PC-3 (cell line): ENCODE measurements at regions not wholly inside any gene's neighbourhood (a gene's known extent, or its start where the extent isn't known, plus 50 kb on each side); places are given as distances from the start of the nearest gene placed in this dataset.

Source experiments
- ATAC-seq: fragments of 200-7000 bp; cut with Tn5 transposase; 2 replicates; pipeline ENCODE4 v1.9.1; 2020; ENCODE audit warnings: mild to moderate bottlenecking, moderate library complexity
- BruUV-seq: library from RNA; stranded (reverse); fragments of 400-500 nt; replicated peaks from 2 replicates; lab custom pipeline; 2021; lab: Mats Ljungman, UMichigan
- CTCF ChIA-PET: fragments of 300-600 bp; sonication (Branson Sonifier 250); formaldehyde crosslinking; loops from one replicate; lab custom pipeline; 2022; ENCODE audit warnings: antibody characterized with exemption; lab: Charles Lee
- POLR2A ChIA-PET: fragments of 300-600 bp; sonication (Branson Sonifier 250); formaldehyde crosslinking; loops from one replicate; lab custom pipeline; 2022; ENCODE audit warnings: antibody characterized with exemption; ENCODE audit not compliant: unreplicated experiment; lab: Charles Lee
- DNase-seq: peaks from one replicate; pipeline ENCODE4 v3.0.0-alpha.2; 2015
- H2AFZ ChIP-seq: fragments of 300-600 bp; sonication (generic); 2 replicates; pipeline ENCODE4 v1.6.0; 2016; ENCODE audit warnings: antibody characterized with exemption, low read length
- H3F3A ChIP-seq: fragments of 300-600 bp; sonication (generic); one replicate; pipeline ENCODE4 v1.6.0; 2017; ENCODE audit warnings: antibody characterized with exemption, low read length, control low read depth, mild to moderate bottlenecking; ENCODE audit not compliant: unreplicated experiment
- H3K27ac ChIP-seq: fragments of 300-600 bp; sonication (generic); 2 replicates; pipeline ENCODE4 v1.5.1; 2016; ENCODE audit warnings: mild to moderate bottlenecking, low read length
- H3K27me3 ChIP-seq: fragments of 300-600 bp; sonication (generic); 2 replicates; pipeline ENCODE4 v1.6.1; 2016; ENCODE audit warnings: low read length, mixed read lengths
- H3K36me3 ChIP-seq: fragments of 300-600 bp; sonication (generic); 2 replicates; pipeline ENCODE4 v1.6.1; 2016; ENCODE audit warnings: low read depth, mixed run types, low read length, mixed read lengths
- H3K4me1 ChIP-seq: fragments of 300-600 bp; sonication (generic); 2 replicates; pipeline ENCODE4 v1.5.1; 2016; ENCODE audit warnings: low read length; ENCODE audit not compliant: insufficient read depth
- H3K4me2 ChIP-seq: fragments of 300-600 bp; sonication (generic); 2 replicates; pipeline ENCODE4 v1.6.0; 2016; ENCODE audit warnings: low read length
- H3K4me3 ChIP-seq: fragments of 300-600 bp; sonication (generic); 2 replicates; pipeline ENCODE4 v1.5.1; 2016; ENCODE audit warnings: mild to moderate bottlenecking, low read length, mixed read lengths
- H3K79me2 ChIP-seq: fragments of 300-600 bp; sonication (generic); 2 replicates; pipeline ENCODE4 v1.6.1; 2017; ENCODE audit warnings: low read length, mixed read lengths
- H3K9ac ChIP-seq: fragments of 300-600 bp; sonication (generic); 2 replicates; pipeline ENCODE4 v1.6.0; 2016; ENCODE audit warnings: mild to moderate bottlenecking, low read length
- H3K9me2 ChIP-seq: fragments of 300-600 bp; sonication (generic); replicated peaks from 2 replicates; pipeline ENCODE4 v1.6.1; 2016; ENCODE audit warnings: mixed run types, low read length, mixed read lengths
- H3K9me3 ChIP-seq: fragments of 300-600 bp; sonication (generic); 2 replicates; pipeline ENCODE4 v1.6.1; 2016; ENCODE audit warnings: low read length, mixed read lengths
- H4K20me1 ChIP-seq: fragments of 300-600 bp; sonication (generic); 2 replicates; pipeline ENCODE4 v1.6.1; 2016; ENCODE audit warnings: low read length, mixed read lengths
- EZH2 ChIP-seq: fragments of 300-600 bp; sonication (generic); IDR thresholded peaks from one replicate; pipeline ENCODE4 v1.6.1; 2017; ENCODE audit warnings: antibody characterized with exemption, mild to moderate bottlenecking, low read length; ENCODE audit not compliant: unreplicated experiment
- EZH2phosphoT487 ChIP-seq: fragments of 300-600 bp; sonication (generic); IDR thresholded peaks from 2 replicates; pipeline ENCODE4 v1.6.1; 2018; ENCODE audit warnings: mild to moderate bottlenecking, antibody characterized with exemption, low read length, borderline replicate concordance
- intact Hi-C: fragments of 100-400 bp; cut with micrococcal nuclease; formaldehyde crosslinking; loops from 2 replicates; pipeline ENCODE4 v1.9.0; 2023
- TF ChIP-seq, protein P1 (sequence below): fragments of 300-600 bp; sonication (generic); conservative IDR thresholded peaks from 2 replicates; pipeline ENCODE4 v1.5.1; 2017; ENCODE audit warnings: antibody characterized with exemption, low read depth, mild to moderate bottlenecking, low read length

DNA sequence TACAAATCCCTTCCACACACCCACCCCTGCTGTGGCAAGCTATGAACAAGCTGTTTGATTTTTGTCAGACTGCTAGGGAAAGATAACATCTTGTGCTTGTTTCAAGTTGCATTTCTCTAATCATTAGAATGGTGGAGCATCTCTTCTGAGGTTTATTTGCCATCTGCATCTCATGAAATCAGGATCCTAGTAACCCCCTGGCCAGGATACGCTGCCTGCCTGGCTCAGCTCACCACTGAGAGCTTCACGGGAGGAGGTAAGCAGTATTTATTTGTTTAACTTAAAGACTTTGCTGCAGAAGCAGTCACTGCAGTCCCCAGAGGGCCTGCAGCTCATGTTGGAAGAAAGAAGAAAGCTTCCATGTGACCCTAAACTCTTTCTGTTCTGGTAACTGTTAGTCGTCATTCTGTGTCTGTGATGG lies 83.3 kb upstream of the CXCL14 start:
- no peak overlapping the region for H3K4me2 ChIP-seq
- H4K20me1 ChIP-seq = no peaks in the 10 kb centered on the region
- DNase-seq (no peak), ATAC-seq (no peak)
- POLR2A ChIA-PET = no interaction called here
- intact Hi-C loops = no loop called here
- no peaks in the 10 kb centered on the region for H3K79me2 ChIP-seq
- no peak overlapping the region for H2AFZ ChIP-seq
- no peak overlapping the region for H3K4me3 ChIP-seq
- no TSS peak for BruUV-seq
- no peaks in the 10 kb centered on the region for H3K36me3 ChIP-seq
- no peaks in the 10 kb centered on the region for H3K9me3 ChIP-seq
- no peaks in the 10 kb centered on the region for H3F3A ChIP-seq
- no peak overlapping the region for H3K9ac ChIP-seq
- H3K9me2 ChIP-seq = no peaks in the 10 kb centered on the region
- H3K27ac ChIP-seq = no peak overlapping the region
- H3K4me1 ChIP-seq = no peaks in the 10 kb centered on the region
- peaks cover 5% of the 10 kb centered on the region; the same call in 1 of the 2 replicates for H3K27me3 ChIP-seq
- TF ChIP-seq, protein P1, sequence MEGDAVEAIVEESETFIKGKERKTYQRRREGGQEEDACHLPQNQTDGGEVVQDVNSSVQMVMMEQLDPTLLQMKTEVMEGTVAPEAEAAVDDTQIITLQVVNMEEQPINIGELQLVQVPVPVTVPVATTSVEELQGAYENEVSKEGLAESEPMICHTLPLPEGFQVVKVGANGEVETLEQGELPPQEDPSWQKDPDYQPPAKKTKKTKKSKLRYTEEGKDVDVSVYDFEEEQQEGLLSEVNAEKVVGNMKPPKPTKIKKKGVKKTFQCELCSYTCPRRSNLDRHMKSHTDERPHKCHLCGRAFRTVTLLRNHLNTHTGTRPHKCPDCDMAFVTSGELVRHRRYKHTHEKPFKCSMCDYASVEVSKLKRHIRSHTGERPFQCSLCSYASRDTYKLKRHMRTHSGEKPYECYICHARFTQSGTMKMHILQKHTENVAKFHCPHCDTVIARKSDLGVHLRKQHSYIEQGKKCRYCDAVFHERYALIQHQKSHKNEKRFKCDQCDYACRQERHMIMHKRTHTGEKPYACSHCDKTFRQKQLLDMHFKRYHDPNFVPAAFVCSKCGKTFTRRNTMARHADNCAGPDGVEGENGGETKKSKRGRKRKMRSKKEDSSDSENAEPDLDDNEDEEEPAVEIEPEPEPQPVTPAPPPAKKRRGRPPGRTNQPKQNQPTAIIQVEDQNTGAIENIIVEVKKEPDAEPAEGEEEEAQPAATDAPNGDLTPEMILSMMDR = no peak
- TF ChIP-seq EZH2phosphoT487 = no peak
- TF ChIP-seq EZH2 = no peak
- CTCF ChIA-PET = no interaction called here

- no peaks in the 10 kb centered on the region for H3F3A ChIP-seq
- no peak overlapping the region for H2AFZ ChIP-seq
- no peak overlapping the region for H3K9ac ChIP-seq
- ChIA-PET CTCF (no interaction called here), POLR2A (no interaction called here)
- H3K27ac ChIP-seq = no peak overlapping the region
- peaks cover 5% of the 10 kb centered on the region; the same call in 1 of the 2 replicates for H3K27me3 ChIP-seq
- no peaks in the 10 kb centered on the region for H3K4me1 ChIP-seq
- H3K9me3 ChIP-seq = no peaks in the 10 kb centered on the region
- no peaks in the 10 kb centered on the region for H4K20me1 ChIP-seq
- H3K79me2 ChIP-seq = no peaks in the 10 kb centered on the region
- H3K9me2 ChIP-seq = no peaks in the 10 kb centered on the region
- intact Hi-C loops = no loop called here
- H3K36me3 ChIP-seq = no peaks in the 10 kb centered on the region
- H3K4me2 ChIP-seq = no peak overlapping the region
- ATAC-seq (no peak), DNase-seq (no peak)
- BruUV-seq = no TSS peak
- no peak overlapping the region for H3K4me3 ChIP-seq
- TF ChIP-seq EZH2phosphoT487 = no peak
- TF ChIP-seq, protein P1 = no peak
- no peak for TF ChIP-seq EZH2
Measured at GRCh38 chr5:135660826-135661575, 82.2 kb upstream of the CXCL14 start.

- ATAC-seq (no peak), DNase-seq (no peak)
- no peak overlapping the region for H3K4me3 ChIP-seq
- POLR2A ChIA-PET = no interaction called here
- CTCF ChIA-PET = no interaction called here
- no peaks in the 10 kb centered on the region for H3F3A ChIP-seq
- no peaks in the 10 kb centered on the region for H3K79me2 ChIP-seq
- no peaks in the 10 kb centered on the region for H3K36me3 ChIP-seq
- BruUV-seq = no TSS peak
- intact Hi-C loops = no loop called here
- no peak overlapping the region for H3K4me2 ChIP-seq
- H3K27me3 ChIP-seq = peaks cover 27% of the 10 kb centered on the region
- H3K27ac ChIP-seq = no peak overlapping the region
- H2AFZ ChIP-seq = no peak overlapping the region
- no peaks in the 10 kb centered on the region for H4K20me1 ChIP-seq
- H3K9me3 ChIP-seq = no peaks in the 10 kb centered on the region
- no peaks in the 10 kb centered on the region for H3K4me1 ChIP-seq
- H3K9ac ChIP-seq = no peak overlapping the region
- no peaks in the 10 kb centered on the region for H3K9me2 ChIP-seq
- TF ChIP-seq EZH2 = no peak
- TF ChIP-seq EZH2phosphoT487 = no peak
- TF ChIP-seq, protein P1 = no peak
Measured at GRCh38 chr5:135657536-135658305, 78.9 kb upstream of the CXCL14 start.
